ENCODE measurements at regions not wholly inside any gene's neighbourhood (a gene's known extent, or its start where the extent isn't known, plus 50 kb on each side); places are given as distances from the start of the nearest gene placed in this dataset.

DNA sequence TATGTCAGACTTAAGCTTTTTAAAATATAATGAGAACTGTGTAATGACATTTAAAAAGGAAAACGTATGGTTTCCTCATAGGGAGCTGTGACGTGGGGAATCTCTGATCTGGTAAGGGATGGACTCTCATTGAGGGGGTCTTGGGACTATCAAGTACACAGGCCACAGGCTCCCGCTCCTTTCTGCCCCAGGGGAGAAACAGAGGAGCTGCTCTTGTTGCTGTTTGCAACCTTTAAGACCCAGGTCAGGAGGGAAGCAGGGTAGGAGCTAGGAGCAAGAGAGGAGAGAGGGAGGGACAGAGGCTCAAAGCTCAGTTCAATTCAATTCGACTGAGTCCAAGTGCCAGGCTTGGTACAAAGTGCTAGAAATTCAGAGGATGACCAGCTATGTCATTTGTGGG, 185.1 kb upstream of the CSF3R start:
- ATAC-seq (ENCODE audit: low FRiP score) (no peak), DNase-seq (ENCODE audit: low spot score) (no peak)
- TF ChIP-seq, protein P1, sequence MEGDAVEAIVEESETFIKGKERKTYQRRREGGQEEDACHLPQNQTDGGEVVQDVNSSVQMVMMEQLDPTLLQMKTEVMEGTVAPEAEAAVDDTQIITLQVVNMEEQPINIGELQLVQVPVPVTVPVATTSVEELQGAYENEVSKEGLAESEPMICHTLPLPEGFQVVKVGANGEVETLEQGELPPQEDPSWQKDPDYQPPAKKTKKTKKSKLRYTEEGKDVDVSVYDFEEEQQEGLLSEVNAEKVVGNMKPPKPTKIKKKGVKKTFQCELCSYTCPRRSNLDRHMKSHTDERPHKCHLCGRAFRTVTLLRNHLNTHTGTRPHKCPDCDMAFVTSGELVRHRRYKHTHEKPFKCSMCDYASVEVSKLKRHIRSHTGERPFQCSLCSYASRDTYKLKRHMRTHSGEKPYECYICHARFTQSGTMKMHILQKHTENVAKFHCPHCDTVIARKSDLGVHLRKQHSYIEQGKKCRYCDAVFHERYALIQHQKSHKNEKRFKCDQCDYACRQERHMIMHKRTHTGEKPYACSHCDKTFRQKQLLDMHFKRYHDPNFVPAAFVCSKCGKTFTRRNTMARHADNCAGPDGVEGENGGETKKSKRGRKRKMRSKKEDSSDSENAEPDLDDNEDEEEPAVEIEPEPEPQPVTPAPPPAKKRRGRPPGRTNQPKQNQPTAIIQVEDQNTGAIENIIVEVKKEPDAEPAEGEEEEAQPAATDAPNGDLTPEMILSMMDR (IDR thresholded peaks at IDR 0.05), result no peak

GRCh38 chr1:36667256-36667655, 184.5 kb upstream of the CSF3R start:
- TF ChIP-seq, protein P1 (IDR thresholded peaks at IDR 0.05), result no peak
- no peak for DNase-seq (ENCODE audit: low spot score)
- ATAC-seq (ENCODE audit: low FRiP score), result no peak

GRCh38 chr1:36665478-36666080, 182.9 kb upstream of the CSF3R start:
- ATAC-seq (ENCODE audit: low FRiP score), result no peak
- TF ChIP-seq, protein P1 (IDR thresholded peaks at IDR 0.05), result no peak
- DNase-seq (ENCODE audit: low spot score), result no peak

GRCh38 chr1:36664571-36665287, 182.0 kb upstream of the CSF3R start:
- TF ChIP-seq, protein P1 (IDR thresholded peaks at IDR 0.05), result no peak
- DNase-seq (ENCODE audit: low spot score) (no peak), ATAC-seq (ENCODE audit: low FRiP score) (no peak)

- DNase-seq (ENCODE audit: low spot score) (no peak), ATAC-seq (ENCODE audit: low FRiP score) (no peak)
- TF ChIP-seq, protein P1 (IDR thresholded peaks at IDR 0.05), result no peak
These were observed 181.2 kb upstream of the CSF3R start for GRCh38 chr1:36663772-36664430.

DNA sequence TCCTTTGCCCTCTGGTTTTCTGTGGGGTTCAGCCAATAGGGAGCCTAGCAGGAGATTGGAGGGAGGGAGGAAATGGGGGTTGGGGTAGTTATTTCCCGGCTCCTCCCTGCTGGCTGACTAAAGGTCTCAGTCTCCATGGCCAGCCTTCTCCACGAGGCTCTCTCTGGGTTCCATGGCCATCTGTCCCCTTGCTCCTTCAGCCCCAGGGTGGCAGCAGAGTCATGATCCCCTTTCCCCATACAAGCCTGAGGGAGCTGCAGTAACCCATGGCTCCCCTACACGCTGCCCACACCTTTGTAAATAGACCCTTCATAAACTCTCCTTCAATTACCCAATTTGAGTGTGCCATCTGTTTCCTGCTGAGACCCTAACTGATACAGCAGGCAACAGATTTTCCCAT, 176.1 kb upstream of the CSF3R start:
- ATAC-seq (ENCODE audit: low FRiP score), result no peak
- no peak for DNase-seq (ENCODE audit: low spot score)
- TF ChIP-seq, protein P1 (IDR thresholded peaks at IDR 0.05), result no peak

Data from omental fat pad (tissue), 3 donors.